HCT116 (cell line): ENCODE measurements at regions not wholly inside any gene's neighbourhood (a gene's known extent, or its start where the extent isn't known, plus 50 kb on each side); places are given as distances from the start of the nearest gene placed in this dataset.

Experiments
- ATAC-seq: fragments of 200-7000 bp; cut with Tn5 transposase; 2 replicates; pipeline ENCODE4 v1.9.1; 2020; ENCODE audit warnings: mild to moderate bottlenecking, moderate library complexity
- BruUV-seq: library from RNA; stranded (reverse); fragments of 400-500 nt; replicated peaks from 2 replicates; lab custom pipeline; 2021; lab: Mats Ljungman, UMichigan
- CTCF ChIA-PET: fragments of 300-600 bp; sonication (Branson Sonifier 250); formaldehyde crosslinking; loops from one replicate; lab custom pipeline; 2021; ENCODE audit warnings: antibody characterized with exemption; lab: Charles Lee
- POLR2A ChIA-PET: fragments of 300-600, 350-600 bp; sonication (Branson Sonifier 250); formaldehyde crosslinking; loops from one replicate; lab custom pipeline; 2021; ENCODE audit warnings: antibody characterized with exemption; lab: Charles Lee
- RAD21 ChIA-PET, 2 experiments: fragments of 300-600 bp; sonication (Branson Sonifier 250); formaldehyde crosslinking; loops; one replicate each; lab custom pipeline; 2023; ENCODE audit warnings: low total read pairs in 2 of 2; ENCODE audit not compliant: uncharacterized antibody in 2 of 2, unreplicated experiment in 2 of 2, low non-redundant PET in 1 of 2; lab: Charles Lee
- DNase-seq: peaks from one replicate; pipeline ENCODE4 v3.0.0-alpha.2; 2010; ENCODE audit warnings: low read depth, low spot score
- H2AFZ ChIP-seq: fragments of 200-600 bp; shearing (Covaris generic), sonication (generic); 2 replicates; pipeline ENCODE4 v1.6.1; 2017; ENCODE audit warnings: low read depth, mixed run types, mixed read lengths, antibody characterized with exemption, low read length; ENCODE audit not compliant: poor library complexity, severe bottlenecking
- H3K27ac ChIP-seq: 2 replicates; pipeline ENCODE4 v1.5.1; 2012; ENCODE audit warnings: low read depth, low read length
- H3K27me3 ChIP-seq: fragments of 200-600 bp; sonication (generic); 2 replicates; pipeline ENCODE4 v1.6.1; 2016; ENCODE audit warnings: mixed run types, low read length, mixed read lengths; ENCODE audit not compliant: insufficient read depth
- H3K36me3 ChIP-seq, 2 experiments: fragments of 200-500 bp in 1 of 2; fragments of 200-600 bp in 1 of 2; sonication (Bioruptor generic) in 1 of 2; sonication (generic) in 1 of 2; 2 replicates each; pipeline versions ENCODE4 v1.5.1 to v1.6.1; 2014 to 2016; ENCODE audit warnings: low read length in 2 of 2, inconsistent platforms in 1 of 2, mixed read lengths in 1 of 2, mixed run types in 1 of 2; ENCODE audit not compliant: insufficient read depth in 2 of 2, control insufficient read depth in 1 of 2
- H3K4me1 ChIP-seq, 2 experiments: fragments of 200-600 bp in 1 of 2; sonication (generic) in 1 of 2; 2 replicates each; pipeline versions ENCODE4 v1.5.1 to v1.6.1; 2012 to 2017; ENCODE audit warnings: low read length in 2 of 2, inconsistent platforms in 1 of 2, mild to moderate bottlenecking in 1 of 2, mixed read lengths in 1 of 2, mixed run types in 1 of 2, moderate library complexity in 1 of 2; ENCODE audit not compliant: insufficient read depth in 2 of 2, control insufficient read depth in 1 of 2
- H3K4me2 ChIP-seq: fragments of 200-600 bp; sonication (generic); 2 replicates; pipeline ENCODE4 v1.6.1; 2017; ENCODE audit warnings: mixed run types, low read length, mixed read lengths
- H3K4me3 ChIP-seq, 2 experiments: fragments of 200-600 bp in 1 of 2; sonication (generic) in 1 of 2; replicated peaks in 1 of 2; 2 replicates each; pipeline ENCODE4 v1.5.1; 2011 to 2016; ENCODE audit warnings: low read length in 2 of 2, control low read depth in 1 of 2, low read depth in 1 of 2, mild to moderate bottlenecking in 1 of 2, mixed read lengths in 1 of 2, mixed run types in 1 of 2
- H3K79me2 ChIP-seq: fragments of 200-600 bp; sonication (generic); 2 replicates; pipeline ENCODE4 v1.6.1; 2017; ENCODE audit warnings: mild to moderate bottlenecking, mixed run types, low read length, moderate library complexity, mixed read lengths; ENCODE audit not compliant: insufficient read depth
- H3K9ac ChIP-seq: fragments of 200-600 bp; sonication (generic); 2 replicates; pipeline ENCODE4 v1.6.1; 2016; ENCODE audit warnings: low read length, mixed read lengths
- H3K9me2 ChIP-seq: fragments of 200-600 bp; sonication (generic), shearing (Covaris generic); 2 replicates; pipeline ENCODE4 v1.6.1; 2017; ENCODE audit warnings: mixed run types, mild to moderate bottlenecking, moderate library complexity; ENCODE audit not compliant: insufficient read depth
- H3K9me3 ChIP-seq, 2 experiments: fragments of 200-500 bp in 1 of 2; fragments of 200-600 bp in 1 of 2; sonication (Bioruptor generic) in 1 of 2; sonication (generic) in 1 of 2; 2 replicates each; pipeline ENCODE4 v1.6.1; 2014 to 2017; ENCODE audit warnings: low read length in 2 of 2, mixed read lengths in 2 of 2, inconsistent platforms in 1 of 2, low read depth in 1 of 2, mild to moderate bottlenecking in 1 of 2, mixed run types in 1 of 2, moderate library complexity in 1 of 2; ENCODE audit not compliant: control insufficient read depth in 1 of 2, insufficient read depth in 1 of 2
- H4K20me1 ChIP-seq: fragments of 200-600 bp; sonication (generic), shearing (Covaris generic); 2 replicates; pipeline ENCODE4 v1.6.1; 2017; ENCODE audit warnings: mixed run types, mild to moderate bottlenecking, moderate library complexity; ENCODE audit not compliant: insufficient read depth
- CBX3 ChIP-seq: IDR thresholded peaks from 2 replicates; pipeline ENCODE4 v1.6.1; 2012; ENCODE audit warnings: low read depth
- CEBPB ChIP-seq: IDR thresholded peaks from 2 replicates; pipeline ENCODE4 v1.6.1; 2012; ENCODE audit warnings: low read depth
- EGR1 ChIP-seq: IDR thresholded peaks from 2 replicates; pipeline ENCODE4 v1.6.1; 2012; ENCODE audit warnings: low read depth
- JUND ChIP-seq: IDR thresholded peaks from 2 replicates; pipeline ENCODE4 v1.6.1; 2012
- POLR2A ChIP-seq: IDR thresholded peaks from 2 replicates; pipeline ENCODE4 v1.7.0; 2011; ENCODE audit warnings: borderline replicate concordance; ENCODE audit not compliant: insufficient read depth, insufficient read length; ENCODE audit errors: extremely low read depth
- RAD21 ChIP-seq: IDR thresholded peaks from 2 replicates; pipeline ENCODE4 v1.6.1; 2012; ENCODE audit warnings: low read depth, mild to moderate bottlenecking
- SP1 ChIP-seq: IDR thresholded peaks from 2 replicates; pipeline ENCODE4 v1.6.1; 2012; ENCODE audit warnings: low read depth
- SRF ChIP-seq: IDR thresholded peaks from 2 replicates; pipeline ENCODE4 v1.6.1; 2012; ENCODE audit warnings: low read depth
- TCF7L2 ChIP-seq: IDR thresholded peaks from 2 replicates; pipeline ENCODE4 v1.7.0; 2011; ENCODE audit warnings: borderline replicate concordance, inconsistent platforms; ENCODE audit not compliant: insufficient read depth, insufficient read length; ENCODE audit errors: extremely low read depth
- YY1 ChIP-seq: IDR thresholded peaks from 2 replicates; pipeline ENCODE4 v1.6.1; 2011; ENCODE audit warnings: low read length, low read depth, moderate library complexity, mild to moderate bottlenecking; ENCODE audit not compliant: insufficient replicate concordance; ENCODE audit errors: extremely low read depth
- intact Hi-C: fragments of 100-400 bp; cut with micrococcal nuclease; formaldehyde crosslinking; loops from 2 replicates; pipeline ENCODE4 v1.10.0; 2022
- TF ChIP-seq, protein P1 (sequence below): IDR thresholded peaks from 2 replicates; pipeline ENCODE4 v1.6.1; 2012
- TF ChIP-seq, protein P2 (sequence below), 3 experiments: fragments of 200-600 bp in 1 of 3; sonication (generic) in 1 of 3; IDR thresholded peaks in 2 of 3; conservative IDR thresholded peaks in 1 of 3; 2 replicates each; pipeline ENCODE4 v1.5.1; 2012 to 2017; ENCODE audit warnings: low read depth in 2 of 3, low read length in 2 of 3, antibody characterized with exemption in 1 of 3, borderline replicate concordance in 1 of 3, control low read depth in 1 of 3, mild to moderate bottlenecking in 1 of 3, mixed read lengths in 1 of 3, mixed run types in 1 of 3, moderate library complexity in 1 of 3; ENCODE audit not compliant: insufficient read depth in 1 of 3

DNA sequence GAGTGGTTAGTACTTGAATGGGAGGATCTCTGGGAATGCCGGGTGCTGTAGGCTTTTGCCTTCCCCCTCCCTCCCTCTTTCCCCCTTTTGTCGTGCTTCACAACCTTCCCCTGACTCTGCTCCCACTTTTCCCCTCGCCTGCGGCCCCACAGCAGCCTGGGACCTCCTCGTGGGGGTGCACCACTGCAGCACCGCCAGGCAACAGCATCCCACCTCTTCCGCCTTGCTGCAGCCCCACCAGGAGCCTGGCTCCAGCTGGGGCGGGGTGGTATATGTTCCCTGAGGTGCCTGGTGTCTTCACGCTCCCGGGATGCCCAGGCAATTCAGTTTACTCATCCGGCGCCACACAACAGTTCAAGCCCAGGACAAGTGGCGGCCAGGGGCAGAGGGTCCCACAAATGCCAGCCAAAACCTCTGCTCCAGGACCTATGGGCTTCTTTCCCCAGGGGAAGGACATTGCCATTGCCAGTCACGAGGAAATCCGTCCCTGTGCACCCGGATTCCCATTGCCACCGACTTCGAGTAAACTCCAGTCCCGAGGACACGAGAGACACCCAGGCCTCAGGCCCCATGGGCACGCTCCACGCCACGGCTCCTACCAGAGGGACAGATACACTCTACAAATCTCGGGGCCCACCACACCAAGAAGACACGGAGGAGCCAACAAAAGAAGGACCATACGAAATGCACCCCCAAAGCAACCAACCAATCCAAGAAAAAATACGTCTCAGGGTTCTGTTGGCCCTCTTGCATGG is 181.7 kb downstream of the ALG10 start:
- no peak for ATAC-seq
- no peak overlapping the region for H3K4me3 ChIP-seq
- H4K20me1 ChIP-seq = no peaks in the 10 kb centered on the region
- H3K27ac ChIP-seq = no peak overlapping the region
- no TSS peak for BruUV-seq
- no peak overlapping the region for H2AFZ ChIP-seq
- intact Hi-C loops = no loop called here
- no peak overlapping the region for H3K9ac ChIP-seq
- no peaks in the 10 kb centered on the region for H3K36me3 ChIP-seq
- POLR2A ChIA-PET = no interaction called here
- no peaks in the 10 kb centered on the region for H3K9me3 ChIP-seq
- H3K27me3 ChIP-seq = no peaks in the 10 kb centered on the region
- CTCF ChIA-PET = no interaction called here
- H3K79me2 ChIP-seq = no peaks in the 10 kb centered on the region
- TF ChIP-seq EGR1 = no peak
- TF ChIP-seq YY1 = no peak
- no peak for TF ChIP-seq CEBPB
- TF ChIP-seq CBX3 = no peak
- TF ChIP-seq SP1 = no peak
- TF ChIP-seq, protein P1, sequence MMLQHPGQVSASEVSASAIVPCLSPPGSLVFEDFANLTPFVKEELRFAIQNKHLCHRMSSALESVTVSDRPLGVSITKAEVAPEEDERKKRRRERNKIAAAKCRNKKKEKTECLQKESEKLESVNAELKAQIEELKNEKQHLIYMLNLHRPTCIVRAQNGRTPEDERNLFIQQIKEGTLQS = no peak
- TF ChIP-seq, protein P2, sequence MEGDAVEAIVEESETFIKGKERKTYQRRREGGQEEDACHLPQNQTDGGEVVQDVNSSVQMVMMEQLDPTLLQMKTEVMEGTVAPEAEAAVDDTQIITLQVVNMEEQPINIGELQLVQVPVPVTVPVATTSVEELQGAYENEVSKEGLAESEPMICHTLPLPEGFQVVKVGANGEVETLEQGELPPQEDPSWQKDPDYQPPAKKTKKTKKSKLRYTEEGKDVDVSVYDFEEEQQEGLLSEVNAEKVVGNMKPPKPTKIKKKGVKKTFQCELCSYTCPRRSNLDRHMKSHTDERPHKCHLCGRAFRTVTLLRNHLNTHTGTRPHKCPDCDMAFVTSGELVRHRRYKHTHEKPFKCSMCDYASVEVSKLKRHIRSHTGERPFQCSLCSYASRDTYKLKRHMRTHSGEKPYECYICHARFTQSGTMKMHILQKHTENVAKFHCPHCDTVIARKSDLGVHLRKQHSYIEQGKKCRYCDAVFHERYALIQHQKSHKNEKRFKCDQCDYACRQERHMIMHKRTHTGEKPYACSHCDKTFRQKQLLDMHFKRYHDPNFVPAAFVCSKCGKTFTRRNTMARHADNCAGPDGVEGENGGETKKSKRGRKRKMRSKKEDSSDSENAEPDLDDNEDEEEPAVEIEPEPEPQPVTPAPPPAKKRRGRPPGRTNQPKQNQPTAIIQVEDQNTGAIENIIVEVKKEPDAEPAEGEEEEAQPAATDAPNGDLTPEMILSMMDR (IDR thresholded peaks at IDR 0.05 in 2 of 3, conservative IDR thresholded peaks at IDR 0.05 in 1 of 3; ENCODE audit: borderline replicate concordance in 1 of 3, insufficient read depth in 1 of 3, low read depth in 2 of 3, low read length in 2 of 3) = no peak
- TF ChIP-seq RAD21 = no peak
- TF ChIP-seq TCF7L2 = no peak
- TF ChIP-seq JUND = no peak
- TF ChIP-seq POLR2A = no peak
- TF ChIP-seq SRF = no peak
- TF ChIP-seq, all 23 proteins: peak for 0
- Histone ChIP-seq H3K4me2 (no peak overlapping the region), H3K4me1 (no peaks in the 10 kb centered on the region), H3K9me2 (no peaks in the 10 kb centered on the region)
- RAD21 ChIA-PET = no interaction called here
- no peak for DNase-seq
